Gastrocnemius medialis (tissue), 4 donors: ENCODE measurements at regions not wholly inside any gene's neighbourhood (a gene's known extent, or its start where the extent isn't known, plus 50 kb on each side); places are given as distances from the start of the nearest gene placed in this dataset.

ENCODE experiments used
- POLR2A ChIP-seq, 2 donors: fragments of 450-650 bp; IDR thresholded peaks; one replicate each; pipeline ENCODE4 v1.6.1; 2017; ENCODE audit warnings: antibody characterized with exemption in 2 of 2, mild to moderate bottlenecking in 2 of 2, moderate library complexity in 2 of 2
- TF ChIP-seq, protein P1 (sequence below), 5 experiments: fragments of 450-650 bp in 3 of 5; fragments of 200-600 bp in 2 of 5; sonication (generic) in 2 of 5; IDR thresholded peaks in 4 of 5; conservative IDR thresholded peaks in 1 of 5; 1 replicate in 4 of 5; 2 replicates in 1 of 5; pipeline ENCODE4 v1.5.1; 2016 to 2019; ENCODE audit warnings: antibody characterized with exemption in 5 of 5, mild to moderate bottlenecking in 3 of 5, moderate library complexity in 3 of 5

DNA sequence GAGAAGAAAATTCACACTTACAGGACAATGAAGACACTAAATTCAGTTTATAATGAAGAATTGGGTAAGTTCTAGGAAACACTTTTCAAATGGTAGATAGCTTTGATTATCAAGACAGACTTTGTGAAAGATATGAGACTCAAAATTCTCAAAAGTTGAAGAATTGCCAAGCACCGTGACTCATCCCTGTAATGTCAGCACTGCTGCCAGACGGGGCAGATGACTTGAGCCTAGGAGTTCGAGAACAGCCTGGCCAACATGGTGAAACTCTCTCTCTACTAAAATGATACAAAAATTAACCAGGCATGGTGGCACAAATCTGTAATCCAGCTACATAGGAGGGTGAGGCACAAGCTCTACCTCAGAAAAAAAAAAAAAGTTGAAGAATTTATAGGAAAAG, 1820.1 kb upstream of the LRRTM1 start:
- TF ChIP-seq, protein P1, sequence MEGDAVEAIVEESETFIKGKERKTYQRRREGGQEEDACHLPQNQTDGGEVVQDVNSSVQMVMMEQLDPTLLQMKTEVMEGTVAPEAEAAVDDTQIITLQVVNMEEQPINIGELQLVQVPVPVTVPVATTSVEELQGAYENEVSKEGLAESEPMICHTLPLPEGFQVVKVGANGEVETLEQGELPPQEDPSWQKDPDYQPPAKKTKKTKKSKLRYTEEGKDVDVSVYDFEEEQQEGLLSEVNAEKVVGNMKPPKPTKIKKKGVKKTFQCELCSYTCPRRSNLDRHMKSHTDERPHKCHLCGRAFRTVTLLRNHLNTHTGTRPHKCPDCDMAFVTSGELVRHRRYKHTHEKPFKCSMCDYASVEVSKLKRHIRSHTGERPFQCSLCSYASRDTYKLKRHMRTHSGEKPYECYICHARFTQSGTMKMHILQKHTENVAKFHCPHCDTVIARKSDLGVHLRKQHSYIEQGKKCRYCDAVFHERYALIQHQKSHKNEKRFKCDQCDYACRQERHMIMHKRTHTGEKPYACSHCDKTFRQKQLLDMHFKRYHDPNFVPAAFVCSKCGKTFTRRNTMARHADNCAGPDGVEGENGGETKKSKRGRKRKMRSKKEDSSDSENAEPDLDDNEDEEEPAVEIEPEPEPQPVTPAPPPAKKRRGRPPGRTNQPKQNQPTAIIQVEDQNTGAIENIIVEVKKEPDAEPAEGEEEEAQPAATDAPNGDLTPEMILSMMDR (IDR thresholded peaks at IDR 0.05 in 4 of 5, conservative IDR thresholded peaks at IDR 0.05 in 1 of 5): no peak
- no peak for TF ChIP-seq POLR2A (IDR thresholded peaks at IDR 0.05)
